Peyer's patch (tissue), 4 donors: ENCODE measurements at regions not wholly inside any gene's neighbourhood (a gene's known extent, or its start where the extent isn't known, plus 50 kb on each side); places are given as distances from the start of the nearest gene placed in this dataset.

ENCODE experiments used
- CTCF ChIP-seq, 6 experiments: fragments of 450-650 bp in 4 of 6; fragments of 200-600 bp in 2 of 6; sonication (generic) in 1 of 6; IDR thresholded peaks; one replicate each; pipeline ENCODE4 v1.5.1; 2017 to 2019; ENCODE audit warnings: antibody characterized with exemption in 6 of 6, mild to moderate bottlenecking in 3 of 6, moderate library complexity in 1 of 6
- POLR2A ChIP-seq, 2 donors: fragments of 450-650 bp; IDR thresholded peaks; one replicate each; pipeline ENCODE4 v1.5.1; 2017; ENCODE audit warnings: antibody characterized with exemption in 2 of 2, mild to moderate bottlenecking in 2 of 2, moderate library complexity in 2 of 2

- no peak for TF ChIP-seq CTCF (IDR thresholded peaks at IDR 0.05)
- no peak for TF ChIP-seq POLR2A (IDR thresholded peaks at IDR 0.05)
These were observed 845.1 kb upstream of the NR2F2 start for GRCh38 chr15:95485367-95485766.
